Stimulated activated CD8-positive, alpha-beta memory T cell treated with anti-CD3 and anti-CD28 coated beads, Interleukin-4, amount 100 ng/mL, for 48 hours (primary cell): ENCODE measurements at regions not wholly inside any gene's neighbourhood (a gene's known extent, or its start where the extent isn't known, plus 50 kb on each side); places are given as distances from the start of the nearest gene placed in this dataset.
"Not testable (repeated sequence)": the region's sequence is repeated elsewhere in the genome, so short reads cannot be mapped to it uniquely, and the experiment has no call there.

ENCODE experiments used
- DNase-seq: peaks from one replicate; pipeline ENCODE4 v3.0.0-alpha.2; 2020

DNA sequence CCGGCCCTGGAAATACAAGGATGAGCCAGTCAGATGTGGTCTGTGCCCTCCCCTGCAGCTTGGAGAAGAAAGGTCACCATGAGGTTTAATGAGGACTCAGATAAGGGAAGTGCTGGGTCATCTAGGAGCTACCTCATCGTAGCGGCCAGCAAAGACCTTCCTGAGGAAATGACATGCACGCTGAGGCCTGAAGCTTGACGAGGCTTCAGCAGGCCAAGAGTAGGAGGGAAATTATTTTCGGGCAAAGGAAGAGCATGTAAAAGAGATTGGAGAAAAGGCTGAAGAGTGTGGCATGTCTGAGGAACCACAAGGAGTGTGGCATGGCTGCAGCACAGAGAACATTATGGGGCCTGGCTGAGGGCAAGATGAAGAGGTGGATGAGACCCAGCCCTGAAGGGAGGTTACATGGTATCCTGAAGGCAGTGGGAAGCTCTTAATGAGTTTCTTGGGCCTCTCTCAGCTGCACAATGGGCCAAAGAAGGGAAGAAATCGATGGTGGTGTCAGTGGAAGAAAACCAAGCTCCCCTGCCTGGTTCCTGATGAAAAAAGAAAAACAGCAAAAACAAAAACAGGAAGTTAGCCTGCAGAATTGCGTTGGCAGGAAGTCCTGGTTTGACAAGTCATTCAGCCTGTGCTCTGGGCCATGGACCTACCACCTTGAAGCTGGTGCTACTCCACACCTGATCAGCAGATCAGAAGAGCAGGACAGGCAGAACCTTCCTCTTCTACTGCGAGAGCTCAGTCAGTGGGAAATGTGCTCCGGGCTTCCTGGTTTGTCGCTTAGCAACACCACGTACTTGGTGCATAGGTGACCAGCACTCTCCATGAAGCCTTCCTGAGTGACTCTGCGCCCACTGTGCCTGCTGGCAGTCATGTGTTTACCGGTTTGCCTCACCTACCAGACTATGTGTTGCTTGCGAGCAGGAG is 134.5 kb upstream of the KLF3 start:
- DNase-seq: peak; percentile 57

DNA sequence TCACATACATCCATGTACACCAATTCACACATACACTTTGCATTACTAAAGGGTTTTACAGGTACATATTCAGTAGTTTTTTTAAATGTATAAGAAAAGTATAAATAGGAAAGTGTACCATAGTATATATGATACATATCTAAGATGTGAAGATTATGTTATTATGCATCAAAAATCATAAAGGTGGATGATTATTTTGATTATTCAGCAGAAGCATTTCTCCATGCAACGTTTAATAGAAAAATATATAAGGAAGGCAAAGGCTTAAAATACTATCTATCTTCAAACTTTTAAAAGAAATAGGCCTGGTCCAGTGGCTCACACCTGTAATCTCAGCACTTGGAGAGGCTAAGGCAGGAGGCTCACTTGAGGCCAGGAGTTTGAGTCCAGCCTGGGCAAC is 133.5 kb upstream of the KLF3 start:
- no peak for DNase-seq

DNA sequence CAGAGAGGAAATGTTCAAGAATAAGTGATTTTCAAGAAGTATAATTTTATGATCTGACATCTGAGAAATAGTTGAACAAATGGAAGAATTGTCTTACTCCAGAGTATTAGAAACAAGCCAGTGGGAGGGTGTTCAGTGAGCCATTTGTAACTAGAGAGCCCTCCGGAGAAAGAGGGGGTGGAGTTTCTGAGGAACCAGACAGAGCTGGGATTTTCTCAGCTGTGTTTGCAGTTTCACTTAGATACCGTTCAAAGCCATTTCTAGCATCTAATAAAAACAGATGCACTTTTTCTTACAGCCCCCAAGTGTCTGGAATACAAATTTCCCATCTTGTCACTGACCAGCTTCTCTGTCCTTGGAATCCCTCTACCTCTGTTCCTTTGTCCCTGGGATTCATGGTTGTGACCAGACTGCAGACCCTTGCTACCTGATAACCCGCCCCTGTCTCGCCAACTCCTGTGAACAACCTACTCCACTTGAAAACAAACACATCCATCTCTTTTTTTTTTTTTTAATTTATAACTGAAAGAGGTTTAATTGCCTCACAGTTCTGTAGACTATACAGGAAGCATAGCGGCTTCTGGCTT is 132.8 kb upstream of the KLF3 start:
- no peak for DNase-seq

DNA sequence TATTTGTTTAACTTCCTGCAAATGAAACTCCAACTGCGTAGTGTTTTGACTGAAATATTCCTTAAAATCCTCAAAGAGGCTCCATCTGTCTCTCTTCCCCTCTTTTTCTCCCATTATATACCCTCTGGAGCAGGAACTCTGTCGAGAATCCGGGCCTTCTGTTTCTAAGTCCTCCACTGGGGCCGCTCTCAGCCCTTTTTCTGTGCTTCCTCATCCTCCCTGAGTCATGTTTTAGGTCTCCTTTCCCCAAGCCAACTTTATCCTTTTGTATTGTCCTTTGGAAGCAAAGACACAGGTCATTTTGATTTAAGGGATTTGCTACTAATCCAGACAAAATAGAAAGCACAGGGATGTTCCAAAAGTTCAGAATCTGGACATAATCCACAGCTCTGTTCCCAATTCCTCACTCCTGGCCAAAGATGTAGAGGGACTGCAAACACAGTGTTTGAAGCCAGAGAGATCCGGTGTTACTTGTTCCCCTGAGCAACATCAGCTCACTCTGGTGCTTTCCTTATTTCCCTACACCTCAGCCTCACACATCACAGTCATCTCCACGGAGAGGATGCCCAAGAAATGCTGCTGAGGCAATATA is 131.0 kb upstream of the KLF3 start:
- DNase-seq: no peak

DNA sequence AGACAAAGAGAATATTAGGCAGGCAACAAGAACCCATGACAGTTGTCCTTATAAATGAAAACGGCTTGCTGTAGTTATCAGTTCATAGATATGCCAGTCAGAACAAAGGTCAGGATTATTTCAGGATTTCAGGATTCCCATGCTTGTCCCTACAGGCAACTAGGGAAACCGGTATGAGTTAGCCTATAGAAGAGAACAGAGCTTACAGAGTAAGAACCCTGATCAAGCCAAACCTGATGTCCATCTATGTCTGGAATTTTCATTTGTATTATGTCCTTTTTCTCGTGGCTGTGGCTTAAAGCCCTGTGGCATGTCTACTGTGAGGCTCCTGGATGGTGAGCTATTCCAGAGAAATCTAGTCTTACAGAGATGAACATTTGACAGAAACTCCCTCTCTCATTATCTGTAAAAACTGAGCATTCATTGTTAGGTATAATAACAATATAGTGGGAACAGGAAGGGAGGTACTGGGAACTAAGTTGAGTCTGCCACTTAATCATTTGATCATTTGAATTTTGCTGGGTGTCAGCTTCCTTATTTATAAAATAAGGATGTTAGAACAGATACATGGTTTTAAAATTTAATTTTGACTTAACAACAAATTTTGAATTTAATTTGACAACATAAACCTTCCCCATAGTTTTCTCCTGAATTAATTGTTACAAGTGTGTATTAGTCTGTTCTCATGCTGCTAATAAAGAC is 129.5 kb upstream of the KLF3 start:
- DNase-seq: no peak

DNA sequence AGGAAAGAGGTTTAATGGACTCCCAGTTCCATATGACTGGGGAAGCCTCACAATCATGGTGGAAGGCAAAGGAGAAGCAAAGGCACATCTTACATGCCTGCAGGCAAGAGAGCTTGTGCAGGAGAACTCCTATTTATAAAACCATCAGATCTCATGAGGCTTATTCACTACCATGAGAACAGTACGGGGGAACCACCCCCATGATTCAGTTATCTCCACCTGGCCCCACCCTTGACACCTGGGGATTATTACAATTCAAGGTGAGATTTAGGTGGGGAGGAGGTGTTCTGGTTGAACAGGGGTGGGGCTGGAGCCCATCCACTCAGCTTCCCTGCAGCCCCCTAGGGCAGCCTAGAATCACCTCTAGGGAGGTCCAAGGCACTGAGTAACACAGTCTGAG is 128.9 kb upstream of the KLF3 start:
- DNase-seq: not testable (repeated sequence)

DNA sequence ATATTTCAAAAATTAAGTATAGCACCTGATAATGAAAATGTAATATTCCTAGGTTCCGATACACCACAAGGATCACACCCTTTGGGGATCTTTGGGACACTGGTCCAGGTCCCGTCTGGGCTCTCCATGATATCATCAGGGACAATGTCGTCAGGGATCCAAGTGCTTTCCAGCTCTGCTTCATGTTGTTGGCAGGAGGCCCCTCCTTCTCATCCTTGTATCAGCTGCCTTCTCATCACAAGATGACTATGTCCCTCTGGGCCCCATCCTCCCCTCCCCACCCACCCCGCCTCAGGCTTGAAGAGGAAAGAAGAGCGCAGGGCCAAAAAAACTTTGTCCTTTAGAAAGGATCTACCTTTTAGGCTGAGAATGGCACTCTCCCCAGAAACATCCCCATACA is 128.3 kb upstream of the KLF3 start:
- DNase-seq: no peak

DNA sequence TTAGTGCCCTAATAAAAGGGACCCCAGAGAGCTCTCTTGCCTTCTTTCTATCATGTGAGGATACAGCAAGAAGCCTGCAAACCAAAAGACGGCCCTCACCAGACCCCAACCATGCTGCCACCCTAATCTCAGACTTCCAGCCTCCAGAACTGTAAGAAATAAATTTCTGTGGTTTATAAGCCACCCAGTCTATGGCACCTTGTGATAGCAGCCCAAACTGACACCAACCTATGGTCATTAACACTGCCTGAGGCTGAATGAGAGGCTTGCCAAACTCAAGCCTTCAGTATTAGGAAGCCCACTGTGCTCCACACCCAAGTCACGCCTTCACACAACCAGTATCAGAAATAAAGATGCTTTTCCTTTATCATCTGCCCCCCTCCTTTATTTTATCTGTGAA is 127.3 kb upstream of the KLF3 start:
- DNase-seq: no peak

DNA sequence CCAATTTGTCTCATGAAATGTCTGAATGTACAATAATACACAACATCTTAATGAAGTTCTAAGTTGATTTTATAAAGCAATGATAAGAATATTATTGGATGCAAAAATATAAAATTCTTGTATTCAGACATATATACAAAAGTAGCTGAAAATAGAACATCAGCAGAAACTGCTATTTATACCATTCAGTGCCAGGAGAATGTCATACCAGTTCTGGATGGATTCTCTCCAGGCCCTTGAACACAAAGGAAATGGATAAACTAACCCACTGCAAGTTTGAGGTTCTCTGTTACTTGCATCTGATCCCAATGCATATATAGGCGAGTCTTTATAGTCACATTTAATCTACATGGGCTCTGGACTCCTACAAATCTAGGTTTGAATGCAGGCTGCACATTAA is 126.3 kb upstream of the KLF3 start:
- DNase-seq: no peak

DNA sequence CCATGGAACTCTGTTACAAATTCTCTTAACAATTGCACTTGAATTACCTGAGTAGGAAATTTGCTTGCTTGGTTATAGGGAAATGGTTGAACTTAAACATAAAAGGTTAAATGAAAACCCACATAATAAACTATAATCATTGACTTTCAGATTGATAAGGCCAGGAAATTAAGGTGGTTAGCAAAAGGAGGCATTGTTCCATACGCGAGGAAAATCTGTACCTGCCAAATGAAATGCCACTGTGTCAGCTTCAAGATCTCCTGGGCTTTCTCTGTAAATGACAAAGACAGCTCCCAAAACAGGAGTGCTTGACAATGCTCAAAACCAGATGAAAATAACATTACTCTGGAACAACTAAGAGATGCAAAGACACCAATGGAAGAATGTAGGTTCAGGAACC is 125.5 kb upstream of the KLF3 start:
- no peak for DNase-seq

DNA sequence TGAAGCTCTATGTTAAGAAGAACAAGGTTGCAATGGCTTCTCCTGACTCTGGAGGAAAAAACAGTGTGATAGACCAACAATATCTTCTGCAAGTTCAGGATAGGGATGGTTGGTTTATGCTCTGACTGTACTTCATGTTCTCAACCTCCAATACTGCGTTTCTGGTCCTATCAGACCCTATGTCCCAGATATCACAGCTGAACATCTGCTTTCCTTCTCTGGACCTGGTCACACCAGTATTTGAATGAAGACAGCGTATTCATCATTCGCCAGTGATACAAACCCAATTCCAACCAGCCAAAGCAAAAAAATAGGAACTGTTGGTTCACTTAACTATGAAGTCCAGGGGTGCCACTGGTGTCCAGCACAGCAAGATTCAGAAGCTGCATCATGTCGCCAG is 124.5 kb upstream of the KLF3 start:
- DNase-seq: no peak

DNA sequence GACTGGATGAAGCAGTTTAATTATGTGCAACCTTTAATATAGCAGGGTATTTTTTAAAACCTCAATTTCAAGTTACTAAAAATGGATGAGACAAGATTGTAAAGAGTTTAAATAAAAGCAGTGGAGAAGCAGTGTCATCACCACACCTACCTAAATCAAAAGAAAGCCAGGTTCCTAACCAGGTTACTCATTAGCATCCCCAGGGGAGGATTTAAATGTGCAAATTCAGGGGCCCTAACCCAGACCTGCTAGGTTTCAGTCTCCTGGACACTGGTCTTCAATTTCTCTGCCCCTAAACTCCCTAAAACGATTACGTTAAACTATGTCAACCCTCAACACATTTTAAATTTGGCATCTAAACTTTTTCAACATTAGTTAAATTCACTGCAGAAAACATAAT is 116.9 kb upstream of the KLF3 start:
- DNase-seq: no peak

DNA sequence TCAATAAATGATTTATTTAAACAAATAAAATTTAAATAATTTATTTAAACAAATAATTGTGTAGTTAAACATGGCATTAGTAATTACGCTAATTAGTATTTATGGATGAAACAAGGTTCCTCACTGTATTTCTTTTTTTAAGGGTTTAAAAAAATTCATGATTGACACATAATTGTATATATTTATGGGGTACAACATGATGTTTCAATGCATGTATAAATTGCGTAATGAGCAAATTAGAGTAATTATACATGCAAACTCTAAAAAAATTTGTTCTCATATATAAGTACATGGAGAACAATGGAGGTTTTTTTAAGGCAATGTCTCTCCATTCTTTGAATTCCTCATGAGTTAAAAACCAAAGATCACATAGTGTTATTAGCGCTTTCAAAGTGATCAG is 115.7 kb upstream of the KLF3 start:
- no peak for DNase-seq

DNA sequence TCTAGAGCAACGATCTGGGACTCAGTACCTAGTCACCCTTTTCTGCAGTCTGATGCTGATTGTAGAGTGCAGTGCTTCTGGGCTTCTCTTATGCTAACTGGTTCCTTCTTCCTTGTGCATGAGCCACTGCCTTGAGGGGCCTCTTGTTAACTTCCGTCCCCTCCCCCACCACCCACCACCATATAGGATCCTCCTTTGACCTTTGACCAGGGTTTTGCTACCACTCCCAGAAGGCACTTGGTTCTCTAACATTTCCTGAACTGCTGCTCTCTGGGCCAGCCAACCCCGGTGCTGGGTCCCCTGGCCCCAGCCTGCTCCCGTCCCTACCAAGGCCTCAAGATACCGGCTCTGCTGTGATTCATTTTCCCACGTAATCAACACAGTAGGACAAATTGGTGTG is 104.6 kb upstream of the KLF3 start:
- no peak for DNase-seq

DNA sequence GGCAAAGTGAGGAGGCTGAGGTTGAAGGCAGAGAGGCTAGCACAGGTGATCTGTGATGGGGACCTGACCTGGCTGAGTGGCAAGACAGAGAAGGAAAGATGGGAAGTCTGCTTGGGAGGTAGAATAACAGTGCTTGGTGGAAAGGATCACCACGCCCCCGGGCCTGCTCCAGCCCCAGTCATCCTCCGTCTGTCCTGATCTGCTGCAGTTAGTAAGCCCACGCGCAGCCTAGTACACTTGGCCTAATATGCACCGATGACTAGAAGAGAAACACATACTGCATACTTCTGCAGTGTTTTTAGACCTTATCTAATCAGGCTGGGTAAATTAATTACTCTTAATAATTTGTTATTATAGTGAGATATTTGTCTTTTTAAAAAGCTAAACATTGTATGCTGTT is 103.7 kb upstream of the KLF3 start:
- no peak for DNase-seq

DNA sequence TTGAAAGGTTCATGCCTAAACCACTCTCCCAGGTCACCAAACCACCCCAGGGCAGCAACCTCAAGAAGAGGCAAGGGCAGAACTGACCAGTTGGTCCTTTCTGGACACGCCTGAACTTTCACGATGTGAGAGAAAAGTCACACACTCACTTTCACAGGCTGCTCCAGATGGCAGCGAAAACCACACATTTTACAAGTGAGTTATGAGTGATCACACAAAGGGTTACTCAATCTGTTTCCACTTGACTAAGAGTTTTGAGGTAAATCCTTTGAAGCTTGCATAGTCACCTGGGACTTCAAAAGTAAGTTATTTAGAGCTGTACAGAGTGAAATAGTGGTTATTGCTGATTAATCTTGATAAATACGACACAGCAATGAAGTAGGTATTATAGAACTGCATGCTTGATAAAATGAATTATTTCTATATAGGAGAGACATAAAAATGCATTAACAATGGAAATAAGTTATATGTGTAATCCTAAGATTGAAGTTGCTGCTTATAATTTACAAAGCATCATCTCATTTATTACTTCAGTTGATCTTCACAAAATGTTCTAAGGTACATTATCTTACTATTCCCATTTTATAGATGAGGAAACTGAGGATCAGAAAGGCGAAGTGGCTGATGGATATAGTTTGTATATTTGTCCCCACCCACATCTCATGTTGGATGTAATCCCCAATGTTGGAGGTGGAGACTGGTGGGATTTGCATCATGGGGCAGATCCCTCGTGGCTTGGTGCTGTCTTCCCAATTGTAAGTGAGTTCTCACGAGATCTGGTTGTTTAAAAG is 103.0 kb upstream of the KLF3 start:
- DNase-seq: peak; percentile 32

DNA sequence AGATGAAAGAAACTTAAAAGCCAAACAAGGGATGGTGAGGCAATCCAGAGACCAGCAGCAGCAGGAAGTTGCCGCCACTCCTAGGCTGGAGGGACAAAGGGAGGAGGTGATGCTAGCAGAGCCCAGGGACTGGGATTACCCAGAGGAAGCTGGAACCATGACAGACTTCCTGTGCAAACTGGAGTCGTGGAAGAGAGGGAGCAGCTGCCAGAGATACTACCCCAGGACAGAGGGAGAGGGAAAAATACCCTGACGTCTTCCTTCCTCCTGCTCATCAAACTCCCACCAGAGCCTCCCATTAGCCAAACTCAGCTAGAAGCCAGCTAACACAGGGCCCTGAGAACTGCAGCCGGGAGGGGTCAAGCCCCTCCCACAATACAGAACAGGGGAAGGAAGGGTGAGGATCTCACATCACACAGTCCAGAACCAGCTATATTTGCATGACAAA is 101.2 kb upstream of the KLF3 start:
- no peak for DNase-seq

DNA sequence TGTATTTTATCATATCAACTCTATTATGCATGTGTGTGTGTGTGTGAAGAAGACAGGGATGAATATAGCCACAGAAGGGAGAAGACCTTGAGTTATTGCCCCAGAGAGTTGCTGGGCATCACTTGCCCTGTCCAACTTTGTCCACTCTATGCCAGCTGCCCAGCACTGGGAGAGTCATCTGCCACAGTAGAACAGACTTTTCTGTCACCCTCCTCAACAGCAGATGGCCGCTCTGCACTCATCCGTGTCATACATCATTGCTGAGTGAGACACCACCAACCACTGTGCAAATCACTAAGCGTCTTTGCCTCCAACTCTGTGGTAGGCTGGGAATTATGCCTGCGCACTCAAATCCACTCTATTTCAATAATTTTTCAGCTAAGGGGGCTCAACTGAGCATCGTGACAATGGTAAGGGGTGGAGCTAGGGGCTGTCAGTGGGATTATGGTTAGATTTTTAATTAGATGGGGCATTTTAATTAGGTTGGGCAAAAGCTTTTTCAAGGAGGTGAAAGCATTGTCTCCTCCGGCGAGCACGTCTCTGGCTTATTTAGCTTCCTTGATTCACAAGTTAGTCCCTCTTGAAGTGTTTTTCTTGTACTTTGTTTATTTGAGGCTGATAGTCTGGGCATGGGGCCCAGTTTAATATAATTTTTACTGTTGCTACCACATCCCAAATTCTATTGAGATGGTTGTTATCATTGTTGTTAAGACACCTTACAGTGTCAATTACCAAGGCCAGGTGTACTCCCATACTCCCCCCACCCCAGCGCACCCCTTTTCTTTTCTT is 100.1 kb upstream of the KLF3 start:
- no peak for DNase-seq

DNA sequence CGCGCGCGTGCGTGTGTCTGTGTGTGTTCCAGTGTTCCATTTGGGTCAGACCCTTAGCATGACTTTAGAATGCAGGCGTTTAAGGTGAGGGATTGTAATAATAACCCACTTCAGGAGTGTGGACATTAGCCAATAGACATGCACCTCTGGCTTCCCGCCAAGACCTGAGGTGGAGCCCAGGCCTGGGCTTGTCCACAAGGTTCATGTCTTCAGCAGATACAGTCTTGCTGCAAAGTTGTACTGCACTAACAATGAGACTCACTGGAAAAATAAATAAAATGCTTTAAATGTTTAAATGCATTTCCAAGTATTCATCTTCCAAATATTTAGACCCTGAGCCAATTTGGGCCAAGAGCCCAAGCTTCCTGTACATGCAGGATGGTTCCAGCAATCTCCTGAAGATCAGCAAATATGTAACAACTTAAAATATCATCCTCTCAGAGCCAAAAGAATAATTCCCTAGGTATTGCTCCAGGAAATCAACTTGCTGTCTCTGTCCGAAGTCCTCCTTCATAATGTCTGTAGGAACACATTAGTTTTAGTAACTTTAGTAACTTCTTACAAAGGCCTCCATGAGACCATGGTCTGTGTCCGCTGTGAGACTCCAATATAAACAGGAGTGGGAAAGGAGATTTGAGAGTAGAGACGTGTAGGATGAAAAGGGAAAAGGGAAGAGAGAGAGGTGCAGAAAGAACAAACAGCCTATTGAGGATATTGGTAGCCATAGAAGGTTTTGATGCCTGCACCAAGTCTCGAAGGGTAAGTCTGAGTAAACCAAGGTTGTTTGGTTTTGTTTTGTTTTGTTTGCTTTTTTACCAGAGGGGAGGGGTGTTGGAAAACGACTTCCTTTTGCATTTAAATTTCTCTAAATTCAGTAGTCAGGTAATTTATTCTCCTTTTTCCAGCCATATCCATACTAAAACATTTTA is 98.5 kb upstream of the KLF3 start:
- no peak for DNase-seq

DNA sequence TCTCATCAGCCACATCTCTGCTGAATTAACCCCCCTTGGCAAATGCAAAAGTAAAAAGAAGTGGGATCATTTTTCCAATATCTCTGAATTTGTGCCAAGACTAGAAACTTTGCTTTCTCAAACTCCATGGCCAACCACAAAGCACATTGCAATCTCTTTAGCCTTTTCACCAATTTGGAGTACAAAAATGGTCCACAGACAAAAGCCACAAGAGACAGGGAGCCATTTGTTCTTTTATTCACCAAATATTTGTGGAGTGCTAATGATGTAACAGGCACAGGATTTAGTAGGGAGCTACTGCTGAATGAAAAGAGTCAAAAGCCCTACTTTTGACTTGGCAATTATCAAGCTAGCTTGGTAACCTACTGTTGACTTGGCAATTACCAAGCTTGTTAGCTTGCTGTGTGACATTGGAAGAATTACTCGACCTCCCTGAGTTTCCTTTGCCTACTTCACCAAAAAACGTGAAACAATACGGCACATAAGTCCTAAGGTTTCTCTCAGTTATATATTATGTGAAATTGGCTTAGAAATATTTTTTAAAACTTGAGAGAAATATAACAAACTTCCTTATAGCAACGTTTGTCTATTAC is 97.1 kb upstream of the KLF3 start:
- DNase-seq: no peak
